Upper lobe of left lung (tissue), 6 donors: ENCODE measurements at regions not wholly inside any gene's neighbourhood (a gene's known extent, or its start where the extent isn't known, plus 50 kb on each side); places are given as distances from the start of the nearest gene placed in this dataset.

Experiments
- ATAC-seq, 2 donors: fragments of 200-7000 bp; cut with Tn5 transposase; one replicate each; pipeline ENCODE4 v1.9.1; 2022; ENCODE audit warnings: mild to moderate bottlenecking in 2 of 2, moderate library complexity in 2 of 2; ENCODE audit not compliant: low FRiP score in 2 of 2
- DNase-seq, 2 donors: peaks; one replicate each; pipeline ENCODE4 v3.0.0-alpha.2; 2019 to 2020
- H3K27ac ChIP-seq, 4 donors: fragments of 200-600 bp; sonication (generic); one replicate each; pipeline ENCODE4 v1.5.1; 2016 to 2019
- H3K27me3 ChIP-seq, 4 donors: fragments of 200-600 bp; sonication (generic); one replicate each; pipeline ENCODE4 v1.5.1; 2017 to 2019
- H3K36me3 ChIP-seq, 4 donors: fragments of 200-600 bp; sonication (generic); one replicate each; pipeline ENCODE4 v1.5.1; 2016 to 2019
- H3K4me1 ChIP-seq, 4 donors: fragments of 200-600 bp; sonication (generic); one replicate each; pipeline ENCODE4 v1.5.1; 2018 to 2019
- H3K4me3 ChIP-seq, 4 donors: fragments of 200-600 bp; sonication (generic); one replicate each; pipeline ENCODE4 v1.5.1; 2017 to 2019; ENCODE audit warnings: mild to moderate bottlenecking in 2 of 4, moderate library complexity in 1 of 4
- H3K9me3 ChIP-seq, 4 donors: fragments of 200-600 bp; sonication (generic); one replicate each; pipeline ENCODE4 v1.5.1; 2018 to 2019
- CTCF ChIP-seq, 6 experiments: fragments of 450-650 bp in 4 of 6; fragments of 200-600 bp in 2 of 6; sonication (generic) in 2 of 6; IDR thresholded peaks; one replicate each; pipeline ENCODE4 v1.5.1; 2016 to 2019; ENCODE audit warnings: antibody characterized with exemption in 6 of 6
- EP300 ChIP-seq, 4 donors: sonication (generic); formaldehyde crosslinking; IDR thresholded peaks; one replicate each; pipeline ENCODE4 v1.5.1; 2017; ENCODE audit warnings: antibody characterized with exemption in 4 of 4, control low read depth in 2 of 4
- POLR2A ChIP-seq, 4 donors: fragments of 450-650 bp; IDR thresholded peaks; one replicate each; pipeline ENCODE4 v1.5.1; 2016 to 2017; ENCODE audit warnings: antibody characterized with exemption in 4 of 4, mild to moderate bottlenecking in 2 of 4
- POLR2AphosphoS5 ChIP-seq, 2 donors: sonication (generic); formaldehyde crosslinking; IDR thresholded peaks; one replicate each; pipeline ENCODE4 v1.5.1; 2017; ENCODE audit warnings: antibody characterized with exemption in 2 of 2
- WGBS, 2 donors: methylation state at CpG; one replicate each; pipeline ENCODE4 v1.1.5; 2017 to 2018; 5-methylcytosine and 5-hydroxymethylcytosine counted together
- donor health status: DM: no; HTN: no; CAD: no; lungs with moderate emphysema.
- donor health status: DM: no; HTN: yes; CAD: no; lungs with severe emphysema.

GRCh38 chr5:163758283-163758711 is 252.9 kb downstream of the MAT2B start:
- Histone ChIP-seq H3K27ac (no peak overlapping the region), H3K27me3 (no peaks in the 10 kb centered on the region), H3K4me1 (peaks cover 0 to 4% (median 0%) of the 10 kb centered on the region in 4 donors), H3K4me3 (no peak overlapping the region), H3K36me3 (no peaks in the 10 kb centered on the region), H3K9me3 (no peaks in the 10 kb centered on the region)
- ATAC-seq: peak; percentile 38 to 57
- 44 to 48% methylated on average over 2 of the region's 2 CpGs for WGBS, 2 donors
- peak in 1 of 2 donors; percentile 32 for TF ChIP-seq POLR2AphosphoS5 (IDR thresholded peaks at IDR 0.05)
- TF ChIP-seq CTCF (IDR thresholded peaks at IDR 0.05): no peak
- no peak for DNase-seq

GRCh38 chr5:163759000-163759704 is 253.7 kb downstream of the MAT2B start:
- Histone ChIP-seq H3K4me3 (no peak overlapping the region), H3K4me1 (peaks cover 0 to 4% (median 0%) of the 10 kb centered on the region in 4 donors), H3K36me3 (no peaks in the 10 kb centered on the region), H3K9me3 (no peaks in the 10 kb centered on the region), H3K27ac (no peak overlapping the region), H3K27me3 (no peaks in the 10 kb centered on the region)
- no peak for DNase-seq
- TF ChIP-seq POLR2A (IDR thresholded peaks at IDR 0.05) (no peak), POLR2AphosphoS5 (IDR thresholded peaks at IDR 0.05) (no peak), EP300 (IDR thresholded peaks at IDR 0.05) (no peak), CTCF (IDR thresholded peaks at IDR 0.05) (no peak)
- no peak for ATAC-seq
- WGBS, 2 donors: 71 to 87% methylated on average over 4 of the region's 4 CpGs

GRCh38 chr5:163760498-163760897 is 255.1 kb downstream of the MAT2B start:
- WGBS, 2 donors: 16 to 42% methylated on average over 3 of the region's 3 CpGs
- Histone ChIP-seq H3K27me3 (no peaks in the 10 kb centered on the region), H3K4me1 (peaks cover 0 to 4% (median 0%) of the 10 kb centered on the region in 4 donors), H3K36me3 (no peaks in the 10 kb centered on the region), H3K27ac (no peak overlapping the region), H3K4me3 (no peak overlapping the region), H3K9me3 (no peaks in the 10 kb centered on the region)
- DNase-seq (no peak), ATAC-seq (peak in 1 of 2 donors; percentile 28)
- TF ChIP-seq CTCF (IDR thresholded peaks at IDR 0.05) (no peak), POLR2AphosphoS5 (IDR thresholded peaks at IDR 0.05) (peak in 1 of 2 donors; percentile 85), EP300 (IDR thresholded peaks at IDR 0.05) (peak in 3 of 4 donors; percentile 40 to 84 (median 45))

- WGBS, 2 donors: 72 to 79% methylated on average over 8 of the region's 8 CpGs
- H3K36me3 ChIP-seq: no peaks in the 10 kb centered on the region
- H3K4me1 ChIP-seq: no peaks in the 10 kb centered on the region
- TF ChIP-seq CTCF (IDR thresholded peaks at IDR 0.05) (no peak), POLR2AphosphoS5 (IDR thresholded peaks at IDR 0.05) (no peak), EP300 (IDR thresholded peaks at IDR 0.05) (no peak), POLR2A (IDR thresholded peaks at IDR 0.05) (no peak)
- no peak for DNase-seq
- no peak for ATAC-seq
- H3K27ac ChIP-seq: no peak overlapping the region
- H3K27me3 ChIP-seq: no peaks in the 10 kb centered on the region
- H3K4me3 ChIP-seq: no peak overlapping the region
- H3K9me3 ChIP-seq: no peaks in the 10 kb centered on the region
Observed at GRCh38 chr5:163766936-163767670, 261.7 kb downstream of the MAT2B start.
